GM12873 (cell line): ENCODE measurements at regions not wholly inside any gene's neighbourhood (a gene's known extent, or its start where the extent isn't known, plus 50 kb on each side); places are given as distances from the start of the nearest gene placed in this dataset.

Experiments
- CTCF ChIP-seq: IDR thresholded peaks from 2 replicates; pipeline ENCODE4 v1.5.1; 2012; ENCODE audit warnings: low read depth, mild to moderate bottlenecking, moderate library complexity, low read length, control low read depth; ENCODE audit not compliant: insufficient read depth; ENCODE audit errors: missing control alignments

- TF ChIP-seq CTCF: no peak
Measured at GRCh38 chr6:19616022-19616421, 221.1 kb upstream of the ID4 start.

DNA sequence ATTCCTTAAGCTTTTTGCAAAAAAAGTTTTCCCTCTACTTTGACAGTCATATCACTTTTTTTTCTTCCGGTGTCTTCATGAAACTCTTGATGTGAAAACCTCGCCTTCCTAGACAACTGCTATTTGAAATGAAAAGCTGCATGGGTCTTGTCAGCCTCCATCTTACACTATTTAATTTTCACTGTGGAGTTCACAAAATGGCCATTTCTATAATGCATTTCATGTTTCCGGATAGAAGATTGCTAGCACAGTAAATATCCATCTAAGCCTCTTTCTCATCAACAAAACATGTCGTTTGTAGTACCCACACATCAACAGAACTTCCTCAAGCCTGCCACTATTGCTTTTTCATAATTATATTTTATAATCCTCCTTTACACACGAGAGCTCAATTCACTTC is 204.9 kb upstream of the ID4 start:
- TF ChIP-seq CTCF: no peak

DNA sequence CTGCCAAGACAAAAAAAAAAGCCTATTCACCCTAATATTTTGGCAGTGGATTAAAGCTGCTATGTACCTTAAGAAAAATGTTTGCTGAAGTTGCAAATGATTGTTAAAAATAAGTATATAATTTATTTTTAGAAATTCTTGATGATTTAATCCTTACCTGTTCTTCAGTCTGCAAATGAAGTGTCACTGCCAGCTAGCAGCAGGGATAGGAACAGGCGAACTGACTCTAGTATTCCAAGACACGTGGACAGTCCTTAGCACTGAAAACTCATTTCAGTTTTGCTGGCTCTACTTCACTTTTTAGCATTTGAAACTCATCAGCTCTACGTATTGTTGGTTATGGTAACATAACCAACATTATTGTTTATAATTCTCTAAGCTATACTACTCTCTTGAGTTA is 204.4 kb upstream of the ID4 start:
- no peak for TF ChIP-seq CTCF

- no peak for TF ChIP-seq CTCF
Measured at GRCh38 chr6:19635728-19636127, 201.4 kb upstream of the ID4 start.

GRCh38 chr6:19637010-19637409 is 200.2 kb upstream of the ID4 start:
- TF ChIP-seq CTCF: no peak

DNA sequence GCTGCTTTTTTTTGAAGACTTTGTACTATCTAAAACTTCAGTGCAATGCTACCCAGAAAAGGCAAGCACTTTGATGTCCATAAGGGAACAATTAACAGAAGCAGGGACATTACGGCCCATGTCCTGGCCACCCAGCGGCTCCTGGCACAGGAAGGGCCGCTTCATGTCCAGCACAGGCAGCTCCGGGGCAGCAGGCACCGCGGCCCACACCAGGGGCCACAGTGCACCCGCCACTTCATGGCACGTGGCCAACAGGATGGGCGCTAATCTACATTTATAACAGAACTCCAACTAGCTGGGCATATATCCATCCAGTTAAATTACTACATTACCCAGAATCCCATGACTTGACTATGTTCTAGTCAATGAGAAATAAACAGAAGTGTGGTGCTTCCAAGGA is 198.2 kb upstream of the ID4 start:
- TF ChIP-seq CTCF: no peak

GRCh38 chr6:19643287-19643686 is 193.9 kb upstream of the ID4 start:
- no peak for TF ChIP-seq CTCF

DNA sequence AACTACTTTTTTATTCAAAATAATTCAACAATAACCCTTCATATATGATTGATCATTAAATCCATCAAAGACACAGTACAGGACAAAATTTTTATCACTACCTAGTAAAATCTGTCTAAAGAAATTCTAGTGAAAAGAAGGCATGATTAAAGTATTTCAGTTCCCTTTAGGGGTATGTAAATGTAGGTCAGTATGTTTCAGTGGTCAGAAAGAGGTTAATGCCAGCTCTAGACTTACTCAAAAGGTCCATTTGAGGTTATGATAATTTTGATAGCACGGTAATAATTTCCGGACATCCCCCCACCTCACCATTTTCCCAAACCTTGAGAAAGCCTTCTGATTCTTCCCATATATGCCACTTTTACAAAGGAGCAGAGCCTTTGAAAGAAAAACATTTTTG is 193.5 kb upstream of the ID4 start:
- no peak for TF ChIP-seq CTCF
